ENCODE measurements at regions not wholly inside any gene's neighbourhood (a gene's known extent, or its start where the extent isn't known, plus 50 kb on each side); places are given as distances from the start of the nearest gene placed in this dataset.

DNA sequence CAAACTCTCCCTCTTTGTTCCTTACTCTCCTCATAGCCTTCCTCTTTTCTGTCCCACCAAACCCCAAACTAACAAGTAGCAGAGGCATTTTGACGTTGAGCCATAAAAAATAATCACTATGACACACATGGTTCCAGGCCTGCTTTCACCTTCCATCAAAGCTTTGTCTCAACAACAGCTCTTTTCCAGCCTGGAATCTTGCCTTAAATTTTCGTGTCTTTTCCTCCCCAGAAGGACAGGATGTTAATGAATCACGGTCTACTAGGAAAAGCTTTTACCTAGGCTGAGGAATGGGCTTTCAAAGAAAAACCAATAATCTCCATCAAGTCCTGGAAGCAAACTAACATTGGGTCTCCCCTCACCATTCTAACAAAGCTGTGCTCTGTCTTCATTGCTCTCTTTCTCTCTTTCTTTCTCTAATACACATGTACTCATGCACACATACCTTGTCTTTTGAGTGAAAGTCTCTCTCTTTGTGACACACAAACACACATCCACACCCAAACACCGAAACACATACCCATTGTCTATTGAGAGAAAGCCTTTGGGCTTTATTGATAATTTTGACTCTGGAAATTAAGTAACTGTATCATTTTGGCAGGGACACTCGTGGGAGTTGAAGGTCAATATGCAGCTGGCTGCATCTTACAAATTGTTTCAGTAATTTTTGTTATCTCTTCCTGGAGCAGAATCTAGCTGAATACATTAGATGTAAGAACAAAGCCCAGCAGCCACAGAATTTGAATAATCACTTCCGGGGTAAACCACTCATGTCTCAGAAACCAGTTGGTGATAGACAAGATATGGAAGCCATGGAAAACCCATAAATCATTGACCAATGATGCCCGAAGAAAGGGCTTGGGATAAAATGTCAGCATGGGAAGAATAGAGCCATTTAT, 107.4 kb upstream of the SLC4A7 start:
- 69 to 71% methylated on average over 2 to 5 of the region's 7 CpGs for WGBS, 2 experiments (ENCODE audit: insufficient coverage in 2 of 2)
- Histone ChIP-seq H3K4me3 (ENCODE audit: extremely low read depth, insufficient read depth, low read length, poor library complexity, severe bottlenecking) (no peak overlapping the region), H3K27ac (ENCODE audit: low read depth, low read length, severe bottlenecking) (peak overlapping the region; percentile 65), H3K4me1 (ENCODE audit: control insufficient read depth, insufficient read depth, low read length, poor library complexity, severe bottlenecking) (peaks cover 23% of the 10 kb centered on the region), H3K9me3 (ENCODE audit: control insufficient read depth, low read length) (no peaks in the 10 kb centered on the region), H3K36me3 (ENCODE audit: control insufficient read depth, insufficient read depth, low read length) (no peaks in the 10 kb centered on the region)

DNA sequence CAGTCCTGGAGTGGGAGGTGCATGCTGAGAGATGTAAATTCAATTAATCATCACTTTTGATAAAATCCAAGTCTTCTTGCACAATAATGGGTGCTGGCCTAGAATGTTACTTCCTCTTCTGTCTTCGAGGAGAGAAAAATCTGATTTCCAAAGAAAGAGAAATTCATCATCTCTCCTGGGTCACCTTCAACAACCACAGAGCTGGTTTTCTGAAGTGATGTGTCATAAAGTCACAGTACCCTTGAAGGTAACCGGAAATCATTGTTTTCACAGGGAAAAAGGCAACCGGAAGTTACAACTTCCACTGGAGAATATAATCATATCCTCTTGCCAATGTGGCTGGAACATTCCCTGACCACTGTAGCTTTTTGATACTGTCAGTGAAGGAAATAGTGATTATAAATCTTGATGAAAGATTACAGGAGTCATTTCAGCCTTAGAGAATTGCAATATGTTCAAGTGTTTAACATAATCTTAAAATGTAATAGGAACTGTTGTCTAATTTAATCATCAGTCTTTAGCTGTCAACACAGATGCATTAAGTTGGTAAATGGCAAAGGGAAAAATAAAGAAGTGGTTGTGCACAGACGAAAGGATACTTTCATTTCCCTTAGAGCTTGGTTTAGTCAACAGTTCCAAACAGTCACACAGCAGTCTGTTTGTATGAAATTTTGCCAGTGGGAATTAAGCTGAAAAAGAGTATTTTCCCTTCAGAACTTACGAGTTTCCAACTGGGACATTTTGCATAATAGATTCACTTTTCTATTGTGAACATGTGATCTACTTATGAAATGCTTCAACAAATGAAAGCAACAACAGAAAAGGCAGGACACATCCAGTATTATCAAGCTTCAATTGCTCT, 106.5 kb upstream of the SLC4A7 start:
- 59 to 80% methylated on average over 1 to 2 of the region's 5 CpGs for WGBS, 2 experiments (ENCODE audit: insufficient coverage in 2 of 2)
- peak overlapping the region; percentile 65 for H3K27ac ChIP-seq (ENCODE audit: low read depth, low read length, severe bottlenecking)

DNA sequence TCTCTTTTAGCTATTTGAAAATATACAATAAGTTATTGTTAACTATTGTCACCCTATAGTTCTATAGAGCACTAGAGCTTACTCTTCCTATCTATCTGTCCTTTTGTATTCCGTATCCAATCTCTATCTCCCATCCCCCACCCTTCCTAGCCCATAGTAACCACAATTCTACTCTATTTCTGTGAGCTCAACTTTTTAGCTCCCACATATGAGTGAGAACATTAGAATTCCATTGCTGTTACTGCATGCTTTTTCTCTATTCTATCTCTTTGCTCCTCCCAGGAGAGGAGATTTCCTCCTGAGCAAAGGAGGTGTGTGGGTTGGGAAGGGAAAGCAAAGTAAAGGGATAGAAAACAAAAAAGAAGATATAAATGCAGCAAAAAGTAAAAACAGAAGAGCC, 105.6 kb upstream of the SLC4A7 start:
- Histone ChIP-seq H3K27ac (ENCODE audit: low read depth, low read length, severe bottlenecking) (peak overlapping the region; percentile 47), H3K4me3 (ENCODE audit: extremely low read depth, insufficient read depth, low read length, poor library complexity, severe bottlenecking) (no peak overlapping the region), H3K4me1 (ENCODE audit: control insufficient read depth, insufficient read depth, low read length, poor library complexity, severe bottlenecking) (peaks cover 21% of the 10 kb centered on the region), H3K36me3 (ENCODE audit: control insufficient read depth, insufficient read depth, low read length) (no peaks in the 10 kb centered on the region), H3K9me3 (ENCODE audit: control insufficient read depth, low read length) (no peaks in the 10 kb centered on the region)
- WGBS, 2 experiments (ENCODE audit: insufficient coverage in 2 of 2) = 18 to 33% methylated on average over 1 of the region's 1 CpG

More for the DNA sequence above, 106.5 kb upstream of the SLC4A7 start:
- H3K4me3 ChIP-seq (ENCODE audit: extremely low read depth, insufficient read depth, low read length, poor library complexity, severe bottlenecking) = no peak overlapping the region
- H3K9me3 ChIP-seq (ENCODE audit: control insufficient read depth, low read length) = no peaks in the 10 kb centered on the region
- peaks cover 21% of the 10 kb centered on the region for H3K4me1 ChIP-seq (ENCODE audit: control insufficient read depth, insufficient read depth, low read length, poor library complexity, severe bottlenecking)
- H3K36me3 ChIP-seq (ENCODE audit: control insufficient read depth, insufficient read depth, low read length) = no peaks in the 10 kb centered on the region

DNA sequence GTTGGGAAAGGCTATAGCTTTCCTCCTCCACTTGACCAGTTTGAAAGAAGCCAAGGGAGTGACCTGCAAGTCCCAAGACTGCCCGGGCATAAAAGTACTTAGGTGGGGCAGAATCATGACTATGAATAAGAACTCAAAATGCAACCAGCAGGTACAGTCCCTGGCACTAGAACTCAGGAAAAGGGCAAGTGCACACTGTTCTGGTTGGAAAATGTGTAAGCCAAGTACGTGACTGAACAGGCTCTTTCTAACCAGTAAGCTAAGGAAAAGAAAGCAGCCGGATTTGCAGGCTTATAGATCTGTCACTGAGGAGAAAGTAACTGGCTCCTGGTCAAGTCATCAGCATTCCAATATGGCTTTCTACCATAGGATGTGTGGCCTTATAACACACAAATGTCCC, 101.2 kb upstream of the SLC4A7 start:
- Histone ChIP-seq H3K36me3 (ENCODE audit: control insufficient read depth, insufficient read depth, low read length) (no peaks in the 10 kb centered on the region), H3K4me3 (ENCODE audit: extremely low read depth, insufficient read depth, low read length, poor library complexity, severe bottlenecking) (no peak overlapping the region), H3K4me1 (ENCODE audit: control insufficient read depth, insufficient read depth, low read length, poor library complexity, severe bottlenecking) (peaks cover 14% of the 10 kb centered on the region), H3K27ac (ENCODE audit: low read depth, low read length, severe bottlenecking) (no peak overlapping the region), H3K9me3 (ENCODE audit: control insufficient read depth, low read length) (no peaks in the 10 kb centered on the region)
- WGBS, 2 experiments (ENCODE audit: insufficient coverage in 2 of 2) = 94 to 100% methylated on average over 2 of the region's 3 CpGs

DNA sequence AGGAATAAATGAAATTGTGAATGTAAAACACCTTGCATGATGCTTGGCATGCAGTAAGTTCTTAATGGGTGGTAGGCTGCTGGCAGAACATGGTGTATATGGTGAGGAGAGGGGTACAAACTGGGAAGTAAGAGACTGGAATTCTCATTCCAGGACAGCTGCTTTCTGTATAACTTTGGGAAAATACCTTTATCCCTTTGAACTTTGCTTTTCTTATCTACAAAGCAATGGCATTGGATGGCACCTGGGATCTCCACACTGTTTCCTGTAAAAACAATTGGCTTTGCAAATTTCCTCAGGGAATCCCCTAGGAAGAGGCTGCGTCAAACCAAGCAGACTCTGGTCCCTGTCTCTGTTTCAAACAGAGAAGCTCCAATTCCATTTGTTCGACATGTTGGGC, 100.7 kb upstream of the SLC4A7 start:
- H3K27ac ChIP-seq (ENCODE audit: low read depth, low read length, severe bottlenecking) = no peak overlapping the region
- H3K9me3 ChIP-seq (ENCODE audit: control insufficient read depth, low read length) = no peaks in the 10 kb centered on the region
- H3K4me3 ChIP-seq (ENCODE audit: extremely low read depth, insufficient read depth, low read length, poor library complexity, severe bottlenecking) = no peak overlapping the region
- H3K4me1 ChIP-seq (ENCODE audit: control insufficient read depth, insufficient read depth, low read length, poor library complexity, severe bottlenecking) = peaks cover 8% of the 10 kb centered on the region
- H3K36me3 ChIP-seq (ENCODE audit: control insufficient read depth, insufficient read depth, low read length) = no peaks in the 10 kb centered on the region
- WGBS, 2 experiments (ENCODE audit: insufficient coverage in 2 of 2) = 38 to 60% methylated on average over 1 of the region's 2 CpGs

DNA sequence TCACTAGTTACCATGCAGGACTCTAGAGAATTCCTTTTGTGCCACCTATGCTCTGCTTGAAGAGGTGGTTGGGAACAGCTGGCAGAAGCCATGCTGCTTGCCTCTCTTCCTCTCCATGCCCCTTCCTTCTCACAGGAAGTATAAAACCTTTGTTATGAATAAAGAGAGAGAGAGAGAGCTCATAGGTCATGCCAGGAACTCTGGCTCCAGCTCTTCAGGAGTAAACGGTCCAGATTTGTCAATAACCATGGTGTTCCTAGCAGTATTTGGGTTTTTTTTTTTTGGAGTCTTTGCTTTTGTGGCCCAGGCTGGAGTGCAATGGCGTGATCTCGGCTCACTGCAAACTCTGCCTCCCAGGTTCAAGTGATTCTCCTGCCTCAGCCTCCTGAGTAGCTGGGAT, 97.7 kb upstream of the SLC4A7 start:
- 85% methylated on average over 1 of the region's 3 CpGs; no CpG with 5 or more reads in 1 of the 2 experiments for WGBS, 2 experiments (ENCODE audit: insufficient coverage in 2 of 2)

DNA sequence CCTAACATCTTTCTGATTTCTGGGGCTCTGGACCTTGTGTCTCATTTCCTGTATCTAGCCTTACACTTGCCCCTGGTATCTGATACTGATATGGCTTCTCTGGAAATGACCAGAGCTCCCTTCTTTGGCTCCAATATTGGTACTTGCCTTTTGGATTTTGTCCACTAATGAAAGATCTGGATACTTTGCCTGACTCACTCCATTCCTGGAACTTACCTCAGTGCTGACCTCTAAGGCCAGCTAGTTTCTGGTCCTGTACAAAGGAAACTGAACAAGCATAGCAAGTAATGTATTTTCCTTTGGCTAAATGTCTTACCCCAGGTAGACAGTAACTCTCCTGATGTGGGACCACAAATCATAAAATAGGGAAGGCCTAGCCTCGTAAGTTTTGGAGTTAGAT, 93.8 kb upstream of the SLC4A7 start:
- no peaks in the 10 kb centered on the region for H3K9me3 ChIP-seq (ENCODE audit: control insufficient read depth, low read length)
- 100% methylated on average over 1 of the region's 1 CpG; no CpG with 5 or more reads in 1 of the 2 experiments for WGBS, 2 experiments (ENCODE audit: insufficient coverage in 2 of 2)
- H3K36me3 ChIP-seq (ENCODE audit: control insufficient read depth, insufficient read depth, low read length) = no peaks in the 10 kb centered on the region
- H3K4me3 ChIP-seq (ENCODE audit: extremely low read depth, insufficient read depth, low read length, poor library complexity, severe bottlenecking) = no peak overlapping the region
- H3K27ac ChIP-seq (ENCODE audit: low read depth, low read length, severe bottlenecking) = no peak overlapping the region
- peaks cover 2% of the 10 kb centered on the region for H3K4me1 ChIP-seq (ENCODE audit: control insufficient read depth, insufficient read depth, low read length, poor library complexity, severe bottlenecking)

More for the DNA sequence above, 97.7 kb upstream of the SLC4A7 start:
- H3K4me1 ChIP-seq (ENCODE audit: control insufficient read depth, insufficient read depth, low read length, poor library complexity, severe bottlenecking) = no peaks in the 10 kb centered on the region
- H3K36me3 ChIP-seq (ENCODE audit: control insufficient read depth, insufficient read depth, low read length) = no peaks in the 10 kb centered on the region
- no peak overlapping the region for H3K4me3 ChIP-seq (ENCODE audit: extremely low read depth, insufficient read depth, low read length, poor library complexity, severe bottlenecking)
- no peak overlapping the region for H3K27ac ChIP-seq (ENCODE audit: low read depth, low read length, severe bottlenecking)
- no peaks in the 10 kb centered on the region for H3K9me3 ChIP-seq (ENCODE audit: control insufficient read depth, low read length)

DNA sequence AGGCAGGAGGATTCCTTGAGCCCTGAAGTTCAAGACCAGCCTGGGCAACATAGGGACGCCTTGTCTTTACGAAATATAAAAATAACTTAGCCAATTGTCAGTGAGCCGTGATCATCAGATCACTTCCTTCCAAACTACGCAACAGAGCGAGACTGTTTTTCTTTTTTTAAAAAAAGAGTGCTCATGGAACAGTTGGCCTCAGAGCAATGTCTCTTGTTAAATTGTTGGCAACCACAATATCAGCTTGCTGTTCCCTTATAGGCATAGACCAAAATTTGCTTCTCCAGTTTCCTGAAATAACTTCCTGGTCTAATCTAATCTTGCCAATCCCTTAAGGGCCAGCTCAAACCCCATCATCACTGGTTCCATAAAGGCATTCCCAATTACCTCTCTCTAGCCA, 93.3 kb upstream of the SLC4A7 start:
- Histone ChIP-seq H3K27ac (ENCODE audit: low read depth, low read length, severe bottlenecking) (no peak overlapping the region), H3K4me1 (ENCODE audit: control insufficient read depth, insufficient read depth, low read length, poor library complexity, severe bottlenecking) (peaks cover 2% of the 10 kb centered on the region), H3K4me3 (ENCODE audit: extremely low read depth, insufficient read depth, low read length, poor library complexity, severe bottlenecking) (no peak overlapping the region), H3K36me3 (ENCODE audit: control insufficient read depth, insufficient read depth, low read length) (no peaks in the 10 kb centered on the region), H3K9me3 (ENCODE audit: control insufficient read depth, low read length) (no peaks in the 10 kb centered on the region)
- WGBS, 2 experiments (ENCODE audit: insufficient coverage in 2 of 2) = 100% methylated on average over 1 to 5 of the region's 5 CpGs

DNA sequence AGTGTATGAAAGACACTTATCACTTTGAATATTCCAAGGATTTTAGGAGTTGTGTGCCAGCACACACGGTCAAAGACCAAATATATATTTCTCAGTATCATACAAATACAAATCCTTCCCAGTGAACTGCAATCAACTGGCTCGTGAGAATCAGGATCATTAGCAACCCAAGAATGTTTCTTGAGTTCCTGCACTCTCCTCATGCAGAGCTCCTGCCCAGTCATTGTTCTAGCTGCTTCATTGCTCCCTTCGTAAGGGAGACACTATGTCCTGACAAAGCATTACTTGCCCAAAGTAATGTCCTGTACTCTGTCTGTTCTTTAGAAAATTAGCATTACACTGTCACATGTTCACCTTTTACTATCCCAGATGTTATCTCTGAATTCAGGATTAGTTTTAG, 92.0 kb upstream of the SLC4A7 start:
- no peaks in the 10 kb centered on the region for H3K36me3 ChIP-seq (ENCODE audit: control insufficient read depth, insufficient read depth, low read length)
- no peaks in the 10 kb centered on the region for H3K9me3 ChIP-seq (ENCODE audit: control insufficient read depth, low read length)
- no peak overlapping the region for H3K4me3 ChIP-seq (ENCODE audit: extremely low read depth, insufficient read depth, low read length, poor library complexity, severe bottlenecking)
- WGBS, 2 experiments (ENCODE audit: insufficient coverage in 2 of 2) = 80 to 95% methylated on average over 2 of the region's 3 CpGs
- no peak overlapping the region for H3K27ac ChIP-seq (ENCODE audit: low read depth, low read length, severe bottlenecking)
- peaks cover 3% of the 10 kb centered on the region for H3K4me1 ChIP-seq (ENCODE audit: control insufficient read depth, insufficient read depth, low read length, poor library complexity, severe bottlenecking)

DNA sequence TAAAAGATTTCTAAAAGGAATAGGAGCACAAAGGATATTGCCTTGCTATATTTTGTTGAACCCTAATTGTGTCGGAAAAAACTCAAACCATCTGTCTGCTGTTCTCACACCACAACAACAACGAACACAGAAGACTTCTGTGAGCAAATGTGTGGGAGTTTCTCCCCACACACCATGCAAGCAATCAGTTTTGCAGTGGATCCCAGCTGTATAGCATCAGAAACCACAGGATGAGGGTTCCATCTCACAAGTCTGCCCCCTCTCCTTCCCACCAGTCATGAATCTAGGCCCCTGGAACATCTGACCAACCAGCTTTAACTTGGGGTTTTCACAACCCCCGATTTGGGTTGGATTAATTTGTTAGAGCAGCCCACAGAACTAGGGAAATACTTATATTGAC, 91.3 kb upstream of the SLC4A7 start:
- no peak overlapping the region for H3K27ac ChIP-seq (ENCODE audit: low read depth, low read length, severe bottlenecking)

More for the DNA sequence above, 91.3 kb upstream of the SLC4A7 start:
- Histone ChIP-seq H3K4me3 (ENCODE audit: extremely low read depth, insufficient read depth, low read length, poor library complexity, severe bottlenecking) (no peak overlapping the region), H3K4me1 (ENCODE audit: control insufficient read depth, insufficient read depth, low read length, poor library complexity, severe bottlenecking) (peaks cover 10% of the 10 kb centered on the region), H3K9me3 (ENCODE audit: control insufficient read depth, low read length) (no peaks in the 10 kb centered on the region), H3K36me3 (ENCODE audit: control insufficient read depth, insufficient read depth, low read length) (no peaks in the 10 kb centered on the region)
- WGBS, 2 experiments (ENCODE audit: insufficient coverage in 2 of 2) = no CpG with 5 or more reads among the region's 3 CpGs

Data from mesodermal cell (in vitro differentiated cells).